ENCODE measurements at regions not wholly inside any gene's neighbourhood (a gene's known extent, or its start where the extent isn't known, plus 50 kb on each side); places are given as distances from the start of the nearest gene placed in this dataset.

- TF ChIP-seq POLR2A (IDR thresholded peaks at IDR 0.05; ENCODE audit: low read depth, low read length): no peak
- no peak for TF ChIP-seq CTCF (conservative IDR thresholded peaks at IDR 0.05; ENCODE audit: low read depth, low read length)
- no peak for TF ChIP-seq CHD1 (IDR thresholded peaks at IDR 0.05; ENCODE audit: low read depth, low read length)
- TF ChIP-seq MAZ (IDR thresholded peaks at IDR 0.05; ENCODE audit: borderline replicate concordance, low read depth, low read length): no peak
- TF ChIP-seq MAFK (IDR thresholded peaks at IDR 0.05; ENCODE audit: low read depth, low read length): no peak
- no peak for TF ChIP-seq NFE2L2 (IDR thresholded peaks at IDR 0.05; ENCODE audit: low read depth, low read length)
- no peak for TF ChIP-seq SMC3 (IDR thresholded peaks at IDR 0.05; ENCODE audit: low read depth, low read length)
- no peak for TF ChIP-seq RAD21 (IDR thresholded peaks at IDR 0.05; ENCODE audit: low read length)
- TF ChIP-seq MXI1 (IDR thresholded peaks at IDR 0.05; ENCODE audit: borderline replicate concordance, low read depth, low read length): no peak
- TF ChIP-seq FOS (IDR thresholded peaks at IDR 0.05; ENCODE audit: low read depth, low read length): no peak
- TF ChIP-seq RFX5 (IDR thresholded peaks at IDR 0.05; ENCODE audit: low read depth, low read length): no peak
- TF ChIP-seq RCOR1 (IDR thresholded peaks at IDR 0.05; ENCODE audit: insufficient replicate concordance, low read length): no peak
- no peak for TF ChIP-seq CEBPB (IDR thresholded peaks at IDR 0.05; ENCODE audit: low read depth, low read length)
- TF ChIP-seq USF2 (IDR thresholded peaks at IDR 0.05; ENCODE audit: low read depth, low read length): no peak
These were observed 126.8 kb downstream of the ADRA2A start for GRCh38 chr10:111203615-111204014.
